Progenitor cell of endocrine pancreas (in vitro differentiated cells): ENCODE measurements at regions not wholly inside any gene's neighbourhood (a gene's known extent, or its start where the extent isn't known, plus 50 kb on each side); places are given as distances from the start of the nearest gene placed in this dataset.

Experiments
- DNase-seq: peaks from one replicate; pipeline ENCODE4 v3.0.0; 2021; ENCODE audit warnings: low spot score; ENCODE audit not compliant: unreplicated experiment
- H3K27ac Mint-ChIP-seq: 2 replicates; pipeline ENCODE4 v1.8.0; 2021; ENCODE audit warnings: mild to moderate bottlenecking, moderate library complexity, mixed read lengths
- H3K27me3 Mint-ChIP-seq: 2 replicates; pipeline ENCODE4 v1.8.0; 2021; ENCODE audit warnings: mixed read lengths
- H3K36me3 Mint-ChIP-seq: 2 replicates; pipeline ENCODE4 v1.8.0; 2022; ENCODE audit warnings: mixed read lengths; ENCODE audit not compliant: insufficient read depth
- H3K4me1 Mint-ChIP-seq: 2 replicates; pipeline ENCODE4 v1.8.0; 2021; ENCODE audit warnings: low read depth, mixed read lengths
- H3K4me3 Mint-ChIP-seq: 2 replicates; pipeline ENCODE4 v1.8.0; 2021; ENCODE audit warnings: low read depth, mild to moderate bottlenecking, moderate library complexity, mixed read lengths
- H3K9me3 Mint-ChIP-seq: 2 replicates; pipeline ENCODE4 v1.8.0; 2021; ENCODE audit warnings: low read depth, mixed read lengths
- CTCF ChIP-seq: fragments of 200-600 bp; sonication (generic); IDR thresholded peaks from one replicate; pipeline ENCODE4 v1.5.0; 2021; ENCODE audit warnings: antibody characterized with exemption, mild to moderate bottlenecking; ENCODE audit not compliant: unreplicated experiment

GRCh38 chr7:50835156-50835555 lies 52.5 kb upstream of the GRB10 start:
- no peak for DNase-seq
- no peaks in the 10 kb centered on the region for H3K9me3 Mint-ChIP-seq
- no peaks in the 10 kb centered on the region for H3K4me1 Mint-ChIP-seq
- H3K4me3 Mint-ChIP-seq, result no peak overlapping the region
- H3K27ac Mint-ChIP-seq, result no peak overlapping the region
- no peak for TF ChIP-seq CTCF
- H3K36me3 Mint-ChIP-seq, result no peaks in the 10 kb centered on the region
- H3K27me3 Mint-ChIP-seq, result peaks cover 48% of the 10 kb centered on the region

- no peak overlapping the region for H3K4me3 Mint-ChIP-seq
Measured at GRCh38 chr7:50834679-50835078, 52.0 kb upstream of the GRB10 start.

GRCh38 chr7:50834031-50834535 lies 51.4 kb upstream of the GRB10 start:
- no peak for DNase-seq
- Mint-ChIP-seq H3K9me3 (no peaks in the 10 kb centered on the region), H3K36me3 (no peaks in the 10 kb centered on the region), H3K4me3 (no peak overlapping the region), H3K27me3 (peaks cover 45% of the 10 kb centered on the region), H3K4me1 (no peaks in the 10 kb centered on the region), H3K27ac (no peak overlapping the region)
- no peak for TF ChIP-seq CTCF

More at GRCh38 chr7:50834679-50835078, 52.0 kb upstream of the GRB10 start:
- Mint-ChIP-seq H3K27ac (no peak overlapping the region), H3K36me3 (no peaks in the 10 kb centered on the region), H3K4me1 (no peaks in the 10 kb centered on the region), H3K27me3 (peaks cover 48% of the 10 kb centered on the region), H3K9me3 (no peaks in the 10 kb centered on the region)
- TF ChIP-seq CTCF, result no peak
- DNase-seq, result no peak

- Mint-ChIP-seq H3K4me3 (no peak overlapping the region), H3K4me1 (no peaks in the 10 kb centered on the region), H3K9me3 (no peaks in the 10 kb centered on the region), H3K27me3 (peaks cover 37% of the 10 kb centered on the region), H3K27ac (no peak overlapping the region), H3K36me3 (no peaks in the 10 kb centered on the region)
- TF ChIP-seq CTCF, result no peak
- DNase-seq, result no peak
Measured at GRCh38 chr7:50832744-50833143, 50.0 kb upstream of the GRB10 start.
